HEK293 (cell line): ENCODE measurements at regions not wholly inside any gene's neighbourhood (a gene's known extent, or its start where the extent isn't known, plus 50 kb on each side); places are given as distances from the start of the nearest gene placed in this dataset.
A peak's percentile ranks its signal among the peaks of the same experiment; 100 is the strongest.
"Not testable (repeated sequence)": the region's sequence is repeated elsewhere in the genome, so short reads cannot be mapped to it uniquely, and the experiment has no call there.

Source experiments
- CTCF ChIA-PET: fragments of 350-600 bp; formaldehyde crosslinking; extraction: SDS; loops from one replicate; lab custom pipeline; 2021; ENCODE audit warnings: antibody characterized with exemption; lab: Yijun Ruan, JAX
- POLR2A ChIA-PET: fragments of 300-600 bp; formaldehyde crosslinking; extraction: SDS; loops from one replicate; lab custom pipeline; 2020; ENCODE audit warnings: antibody characterized with exemption, inconsistent platforms; lab: Yijun Ruan, JAX
- H3K27ac ChIP-seq: fragments of 200-500 bp; sonication (Bioruptor generic); 2 replicates; pipeline ENCODE4 v1.5.1; 2014; ENCODE audit warnings: low read depth, low read length, control low read depth, inconsistent platforms; ENCODE audit errors: extremely low read depth
- H3K36me3 ChIP-seq, 2 experiments: fragments of 200-500 bp in 1 of 2; sonication (Bioruptor generic) in 1 of 2; 1 replicate in 1 of 2; 2 replicates in 1 of 2; pipeline ENCODE4 v1.5.1; 2014 to 2017; ENCODE audit warnings: inconsistent platforms in 2 of 2, low read length in 2 of 2; ENCODE audit not compliant: control insufficient read depth in 2 of 2, insufficient read depth in 1 of 2
- H3K4me1 ChIP-seq: fragments of 200-500 bp; sonication (Bioruptor generic); 2 replicates; pipeline ENCODE4 v1.5.1; 2014; ENCODE audit warnings: mild to moderate bottlenecking, low read length, inconsistent platforms; ENCODE audit not compliant: control insufficient read depth, insufficient read depth
- H3K4me3 ChIP-seq: 2 replicates; pipeline ENCODE4 v1.5.1; 2011; ENCODE audit warnings: low read depth, mild to moderate bottlenecking, control low read depth, low read length, moderate library complexity
- H3K9me3 ChIP-seq: fragments of 200-500 bp; sonication (Bioruptor generic); 2 replicates; pipeline ENCODE4 v1.5.1; 2014; ENCODE audit warnings: low read depth, low read length, inconsistent platforms; ENCODE audit not compliant: control insufficient read depth, insufficient read depth
- GLIS1 ChIP-seq: fragments of 450-650 bp; formaldehyde crosslinking; IDR thresholded peaks from 2 replicates; pipeline ENCODE4 v1.5.1; 2016; ENCODE audit warnings: missing biosample characterization, missing genetic modification characterization
- OSR2 ChIP-seq: fragments of 450-650 bp; formaldehyde crosslinking; IDR thresholded peaks from 2 replicates; pipeline ENCODE4 v1.5.1; 2016; ENCODE audit warnings: missing biosample characterization, missing genetic modification characterization
- PRDM2 ChIP-seq: fragments of 450-650 bp; formaldehyde crosslinking; IDR thresholded peaks from 2 replicates; pipeline ENCODE4 v1.5.1; 2016; ENCODE audit warnings: missing biosample characterization, missing genetic modification characterization, borderline replicate concordance
- RBAK ChIP-seq: fragments of 450-650 bp; formaldehyde crosslinking; IDR thresholded peaks from 2 replicates; pipeline ENCODE4 v1.5.1; 2016; ENCODE audit warnings: missing biosample characterization, missing genetic modification characterization
- SP7 ChIP-seq: fragments of 450-650 bp; formaldehyde crosslinking; IDR thresholded peaks from 2 replicates; pipeline ENCODE4 v1.5.1; 2016; ENCODE audit warnings: missing biosample characterization, missing genetic modification characterization
- TSHZ1 ChIP-seq: fragments of 450-650 bp; formaldehyde crosslinking; IDR thresholded peaks from 2 replicates; pipeline ENCODE4 v1.5.1; 2016; ENCODE audit warnings: missing biosample characterization, missing genetic modification characterization, borderline replicate concordance
- ZIC2 ChIP-seq: fragments of 450-650 bp; formaldehyde crosslinking; IDR thresholded peaks from 2 replicates; pipeline ENCODE4 v1.5.1; 2016; ENCODE audit warnings: missing biosample characterization, missing genetic modification characterization
- ZNF112 ChIP-seq: fragments of 450-650 bp; formaldehyde crosslinking; IDR thresholded peaks from 2 replicates; pipeline ENCODE4 v1.5.0; 2017; ENCODE audit warnings: missing biosample characterization, missing genetic modification characterization
- ZNF133 ChIP-seq: fragments of 450-650 bp; formaldehyde crosslinking; IDR thresholded peaks from 2 replicates; pipeline ENCODE4 v1.5.1; 2016; ENCODE audit warnings: missing biosample characterization, missing genetic modification characterization
- ZNF174 ChIP-seq: fragments of 450-650 bp; formaldehyde crosslinking; IDR thresholded peaks from 2 replicates; pipeline ENCODE4 v1.5.0; 2017; ENCODE audit warnings: missing biosample characterization, mild to moderate bottlenecking, missing genetic modification characterization
- ZNF19 ChIP-seq: fragments of 450-650 bp; formaldehyde crosslinking; IDR thresholded peaks from 2 replicates; pipeline ENCODE4; 2016; ENCODE audit warnings: missing biosample characterization, missing genetic modification characterization, low read depth
- ZNF274 ChIP-seq, 2 experiments: fragments of 200-500 bp in 1 of 2; fragments of 450-650 bp in 1 of 2; sonication (Bioruptor generic) in 1 of 2; formaldehyde crosslinking in 1 of 2; IDR thresholded peaks; 2 replicates each; pipeline versions ENCODE4 v1.5.1 to v1.6.1; 2014 to 2016; ENCODE audit warnings: borderline replicate concordance in 1 of 2, inconsistent platforms in 1 of 2, low read length in 1 of 2, missing biosample characterization in 1 of 2, missing genetic modification characterization in 1 of 2
- ZNF366 ChIP-seq: fragments of 450-650 bp; formaldehyde crosslinking; conservative IDR thresholded peaks from 2 replicates; pipeline ENCODE4 v1.5.1; 2016; ENCODE audit warnings: missing biosample characterization, missing genetic modification characterization
- ZNF561 ChIP-seq: fragments of 450-650 bp; IDR thresholded peaks from 2 replicates; pipeline ENCODE4 v1.5.1; 2018; ENCODE audit warnings: missing biosample characterization, missing genetic modification characterization, borderline replicate concordance
- ZNF792 ChIP-seq: fragments of 450-650 bp; formaldehyde crosslinking; IDR thresholded peaks from 2 replicates; pipeline ENCODE4 v1.5.1; 2016; ENCODE audit warnings: missing biosample characterization, missing genetic modification characterization

GRCh38 chr22:26839216-26839615, 181.8 kb downstream of the MIAT start (continued):
- TF ChIP-seq PRDM2 (tag by site-specific recombination): no peak
- no peak for TF ChIP-seq RBAK (tag by site-specific recombination)
- TF ChIP-seq ZNF792 (tag by site-specific recombination): no peak
- no peak for TF ChIP-seq ZNF19 (tag by site-specific recombination)
- TF ChIP-seq ZNF561 (tag by site-specific recombination): no peak
- TF ChIP-seq, all 188 proteins: peak for 0

GRCh38 chr22:26840770-26841169, 183.4 kb downstream of the MIAT start:
- POLR2A ChIA-PET, H3K27ac ChIP-seq, H3K4me1 ChIP-seq, CTCF ChIA-PET: not testable (repeated sequence)
- peak; percentile 88 for TF ChIP-seq ZNF366 (tag by site-specific recombination)
- TF ChIP-seq, all 188 proteins: peak for 1; not testable (repeated sequence) for 187
- H3K4me3 ChIP-seq, H3K9me3 ChIP-seq, H3K36me3 ChIP-seq: not testable (repeated sequence)

- Histone ChIP-seq H3K4me1 (no peaks in the 10 kb centered on the region), H3K4me3 (no peak overlapping the region), H3K9me3 (no peaks in the 10 kb centered on the region), H3K27ac (no peak overlapping the region), H3K36me3 (no peaks in the 10 kb centered on the region)
- TF ChIP-seq TSHZ1 (tag by site-specific recombination): no peak
- peak; percentile 90 for TF ChIP-seq ZIC2 (tag by site-specific recombination)
- ChIA-PET POLR2A (no interaction called here), CTCF (interaction anchor here (0.7 kb wide), 1 partner anchor 13 kb away, joined by 3 read pairs; no protein-coding TSS in a partner anchor)
Measured at GRCh38 chr22:26842103-26842502, 184.7 kb downstream of the MIAT start.

GRCh38 chr22:26845021-26845743, 187.8 kb downstream of the MIAT start:
- CTCF ChIA-PET: interaction anchor here (0.6 kb wide), 1 partner anchor 8 kb away, joined by 3 read pairs; no protein-coding TSS in a partner anchor
- no peak overlapping the region for H3K4me3 ChIP-seq
- POLR2A ChIA-PET: no interaction called here
- no peaks in the 10 kb centered on the region for H3K9me3 ChIP-seq
- no peaks in the 10 kb centered on the region for H3K4me1 ChIP-seq
- no peak overlapping the region for H3K27ac ChIP-seq
- TF ChIP-seq ZNF112 (tag by site-specific recombination): no peak
- TF ChIP-seq GLIS1 (tag by site-specific recombination): peak; percentile 20; the same call in 1 of the 2 replicates
- TF ChIP-seq ZNF174: no peak
- TF ChIP-seq ZNF133 (tag by site-specific recombination): no peak
- peak; percentile 23; the same call in 1 of the 2 replicates for TF ChIP-seq OSR2 (tag by site-specific recombination)
- peak; percentile 35; the same call in 1 of the 2 replicates for TF ChIP-seq SP7
- TF ChIP-seq ZNF274 (IDR thresholded peaks at IDR 0.05; ENCODE audit: low read length): no peak
- no peak for TF ChIP-seq ZNF274 (tag by site-specific recombination; IDR thresholded peaks at IDR 0.05; ENCODE audit: borderline replicate concordance)
- no peaks in the 10 kb centered on the region for H3K36me3 ChIP-seq
